NCI-H774 (cell line): ENCODE measurements at regions not wholly inside any gene's neighbourhood (a gene's known extent, or its start where the extent isn't known, plus 50 kb on each side); places are given as distances from the start of the nearest gene placed in this dataset.

ENCODE experiments used
- DNase-seq: peaks from one replicate; lab custom pipeline; 2025; lab: John Stamatoyannopoulos, UW

- no peak for DNase-seq
Measured at GRCh38 chr3:176794406-176794805, 402.9 kb downstream of the TBL1XR1 start.

- no peak for DNase-seq
Measured at GRCh38 chr3:176789947-176790346, 407.3 kb downstream of the TBL1XR1 start.

- no peak for DNase-seq
Measured at GRCh38 chr3:176789281-176789705, 408.0 kb downstream of the TBL1XR1 start.

- DNase-seq: no peak
Measured at GRCh38 chr3:176787506-176787905, 409.8 kb downstream of the TBL1XR1 start.

GRCh38 chr3:176785171-176785570, 412.1 kb downstream of the TBL1XR1 start:
- no peak for DNase-seq

- DNase-seq: no peak
Measured at GRCh38 chr3:176780766-176781165, 416.5 kb downstream of the TBL1XR1 start.

- peak; percentile 22 for DNase-seq
Measured at GRCh38 chr3:176776622-176777175, 420.6 kb downstream of the TBL1XR1 start.

GRCh38 chr3:176769547-176770190, 427.6 kb downstream of the TBL1XR1 start:
- no peak for DNase-seq

GRCh38 chr3:176767385-176767784, 429.9 kb downstream of the TBL1XR1 start:
- no peak for DNase-seq

- DNase-seq: no peak
Measured at GRCh38 chr3:176766862-176767261, 430.4 kb downstream of the TBL1XR1 start.

GRCh38 chr3:176765382-176765900, 431.8 kb downstream of the TBL1XR1 start:
- DNase-seq: no peak

- DNase-seq: peak; percentile 22
Measured at GRCh38 chr3:176759815-176760506, 437.3 kb downstream of the TBL1XR1 start.

- no peak for DNase-seq
Measured at GRCh38 chr3:176757429-176757828, 439.9 kb downstream of the TBL1XR1 start.

GRCh38 chr3:176755977-176756376, 441.3 kb downstream of the TBL1XR1 start:
- no peak for DNase-seq

GRCh38 chr3:176755552-176755951, 441.7 kb downstream of the TBL1XR1 start:
- no peak for DNase-seq

- no peak for DNase-seq
Measured at GRCh38 chr3:176741664-176742047, 455.6 kb downstream of the TBL1XR1 start.

- DNase-seq: no peak
Measured at GRCh38 chr3:176740906-176741663, 456.2 kb downstream of the TBL1XR1 start.

GRCh38 chr3:176739159-176739558, 458.1 kb downstream of the TBL1XR1 start:
- no peak for DNase-seq

- DNase-seq: no peak
Measured at GRCh38 chr3:176737480-176738110, 459.7 kb downstream of the TBL1XR1 start.

- no peak for DNase-seq
Measured at GRCh38 chr3:176734146-176734545, 463.1 kb downstream of the TBL1XR1 start.

- no peak for DNase-seq
Measured at GRCh38 chr3:176724394-176724759, 472.9 kb downstream of the TBL1XR1 start.
